ENCODE measurements at regions not wholly inside any gene's neighbourhood (a gene's known extent, or its start where the extent isn't known, plus 50 kb on each side); places are given as distances from the start of the nearest gene placed in this dataset.
"Not testable (repeated sequence)": the region's sequence is repeated elsewhere in the genome, so short reads cannot be mapped to it uniquely, and the experiment has no call there.

GRCh38 chr3:94821241-94821640, 758.4 kb downstream of the NSUN3 start:
- no peak overlapping the region for H3K4me3 ChIP-seq (ENCODE audit: low read depth, low read length)
- TF ChIP-seq, protein P1, sequence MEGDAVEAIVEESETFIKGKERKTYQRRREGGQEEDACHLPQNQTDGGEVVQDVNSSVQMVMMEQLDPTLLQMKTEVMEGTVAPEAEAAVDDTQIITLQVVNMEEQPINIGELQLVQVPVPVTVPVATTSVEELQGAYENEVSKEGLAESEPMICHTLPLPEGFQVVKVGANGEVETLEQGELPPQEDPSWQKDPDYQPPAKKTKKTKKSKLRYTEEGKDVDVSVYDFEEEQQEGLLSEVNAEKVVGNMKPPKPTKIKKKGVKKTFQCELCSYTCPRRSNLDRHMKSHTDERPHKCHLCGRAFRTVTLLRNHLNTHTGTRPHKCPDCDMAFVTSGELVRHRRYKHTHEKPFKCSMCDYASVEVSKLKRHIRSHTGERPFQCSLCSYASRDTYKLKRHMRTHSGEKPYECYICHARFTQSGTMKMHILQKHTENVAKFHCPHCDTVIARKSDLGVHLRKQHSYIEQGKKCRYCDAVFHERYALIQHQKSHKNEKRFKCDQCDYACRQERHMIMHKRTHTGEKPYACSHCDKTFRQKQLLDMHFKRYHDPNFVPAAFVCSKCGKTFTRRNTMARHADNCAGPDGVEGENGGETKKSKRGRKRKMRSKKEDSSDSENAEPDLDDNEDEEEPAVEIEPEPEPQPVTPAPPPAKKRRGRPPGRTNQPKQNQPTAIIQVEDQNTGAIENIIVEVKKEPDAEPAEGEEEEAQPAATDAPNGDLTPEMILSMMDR (IDR thresholded peaks at IDR 0.05; ENCODE audit: borderline replicate concordance, insufficient read depth, low read depth, low read length), result no peak

- no peak overlapping the region for H3K4me3 ChIP-seq (ENCODE audit: low read depth, low read length)
- TF ChIP-seq, protein P1 (IDR thresholded peaks at IDR 0.05; ENCODE audit: borderline replicate concordance, insufficient read depth, low read depth, low read length), result no peak
These were observed 759.4 kb downstream of the NSUN3 start for GRCh38 chr3:94822298-94822697.

DNA sequence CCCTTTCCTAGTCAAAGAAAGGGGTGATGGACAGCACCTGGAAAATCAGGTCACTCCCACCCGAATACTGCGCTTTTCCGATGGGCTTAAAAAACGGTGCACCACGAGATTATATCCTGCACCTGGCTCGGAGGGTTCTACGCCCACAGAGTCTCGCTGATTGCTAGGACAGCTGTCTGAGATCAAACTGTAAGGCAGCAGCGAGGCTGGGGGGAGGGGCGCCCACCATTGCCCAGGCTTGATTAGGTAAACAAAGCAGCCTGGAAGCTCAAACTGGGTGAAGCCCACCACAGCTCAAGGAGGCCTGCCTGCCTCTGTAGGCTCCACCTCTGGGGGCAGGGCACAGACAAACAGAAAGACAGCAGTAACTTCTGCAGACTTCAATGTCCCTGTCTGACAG, 783.4 kb downstream of the NSUN3 start:
- not testable (repeated sequence) for H3K4me3 ChIP-seq (ENCODE audit: low read depth, low read length)

- H3K4me3 ChIP-seq (ENCODE audit: low read depth, low read length), result no peak overlapping the region
- TF ChIP-seq, protein P1 (IDR thresholded peaks at IDR 0.05; ENCODE audit: borderline replicate concordance, insufficient read depth, low read depth, low read length), result peak; percentile 45
These were observed 799.8 kb downstream of the NSUN3 start for GRCh38 chr3:94862703-94863102.

- TF ChIP-seq, protein P1 (IDR thresholded peaks at IDR 0.05; ENCODE audit: borderline replicate concordance, insufficient read depth, low read depth, low read length), result no peak
- H3K4me3 ChIP-seq (ENCODE audit: low read depth, low read length), result no peak overlapping the region
These were observed 806.2 kb downstream of the NSUN3 start for GRCh38 chr3:94869059-94869547.

DNA sequence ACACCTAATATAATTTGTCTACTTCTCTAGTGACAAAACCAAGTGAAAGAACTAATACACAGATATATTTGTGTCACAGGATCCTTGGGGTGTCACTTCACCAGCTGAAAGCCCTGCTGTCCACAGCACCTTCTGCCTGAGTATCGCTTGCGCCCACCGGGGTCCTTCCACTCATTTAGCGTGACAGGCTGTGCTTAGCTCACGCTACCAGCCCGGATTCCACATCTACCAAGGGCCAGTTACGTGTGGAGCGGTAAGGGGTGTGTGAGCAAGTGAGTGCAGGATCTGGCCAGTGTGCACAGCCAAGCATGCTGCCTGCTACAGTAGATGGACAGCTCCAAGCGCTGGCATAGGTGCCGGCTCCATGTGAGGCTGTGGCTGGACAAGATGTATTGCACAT, 810.9 kb downstream of the NSUN3 start:
- H3K4me3 ChIP-seq (ENCODE audit: low read depth, low read length), result no peak overlapping the region
- TF ChIP-seq, protein P1 (IDR thresholded peaks at IDR 0.05; ENCODE audit: borderline replicate concordance, insufficient read depth, low read depth, low read length), result no peak

DNA sequence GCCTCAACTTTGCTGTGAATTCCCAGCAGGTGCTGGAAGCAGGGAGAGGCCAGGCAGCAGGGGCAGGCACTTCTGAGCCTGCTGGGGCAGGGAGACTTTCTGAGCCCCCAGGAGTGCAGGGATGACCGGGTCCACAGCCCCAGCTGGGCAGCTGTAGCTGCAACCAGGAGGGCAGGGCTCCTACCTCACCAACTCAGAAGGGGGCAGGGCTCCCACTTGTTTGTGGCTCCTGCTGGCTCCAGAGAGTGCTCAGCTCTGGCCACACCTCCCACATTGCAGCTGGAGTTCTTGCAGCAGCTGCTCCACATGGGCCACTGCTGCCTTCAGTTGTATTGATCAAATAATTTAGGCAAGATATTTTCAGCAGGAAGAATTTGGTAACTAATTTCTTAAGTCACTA, 812.3 kb downstream of the NSUN3 start:
- no peak overlapping the region for H3K4me3 ChIP-seq (ENCODE audit: low read depth, low read length)
- TF ChIP-seq, protein P1 (IDR thresholded peaks at IDR 0.05; ENCODE audit: borderline replicate concordance, insufficient read depth, low read depth, low read length), result no peak

GRCh38 chr3:94887065-94887464, 824.2 kb downstream of the NSUN3 start:
- TF ChIP-seq, protein P1 (IDR thresholded peaks at IDR 0.05; ENCODE audit: borderline replicate concordance, insufficient read depth, low read depth, low read length), result no peak

More at GRCh38 chr3:94887065-94887464, 824.2 kb downstream of the NSUN3 start:
- H3K4me3 ChIP-seq (ENCODE audit: low read depth, low read length), result no peak overlapping the region

Data from GM12875 (cell line).